K562 (cell line): ENCODE measurements at regions not wholly inside any gene's neighbourhood (a gene's known extent, or its start where the extent isn't known, plus 50 kb on each side); places are given as distances from the start of the nearest gene placed in this dataset.

ENCODE experiments used
- ATAC-seq: fragments of 200-7000 bp; cut with Tn5 transposase; 3 replicates; pipeline ENCODE4 v1.9.1; 2020; ENCODE audit warnings: moderate library complexity
- BruUV-seq: library from RNA; stranded (reverse); fragments of 400-500 nt; replicated peaks from 2 replicates; lab custom pipeline; 2021; lab: Mats Ljungman, UMichigan
- CTCF ChIA-PET: fragments of 300-600 bp; formaldehyde crosslinking; extraction: SDS; loops from one replicate; lab custom pipeline; 2021; ENCODE audit warnings: low intra/inter-chr PET ratio; lab: Yijun Ruan, JAX
- POLR2A ChIA-PET: fragments of 300-600, 350-650 bp; sonication (Branson Sonifier 250); formaldehyde crosslinking; extraction: SDS; loops from one replicate; lab custom pipeline; 2021; ENCODE audit warnings: antibody characterized with exemption, inconsistent platforms; lab: Yijun Ruan, JAX
- DNase-seq, 4 experiments: peaks; one replicate each; pipeline versions ENCODE4 v3.0.0 to v3.0.0-alpha.2; 2011 to 2018; ENCODE audit warnings: low spot score in 3 of 4, mixed read lengths in 3 of 4; ENCODE audit errors: extremely low read depth in 1 of 4
- FAIRE-seq: peaks from 2 replicates; lab custom pipeline; 2011; peaks lifted over from hg19 to GRCh38; lab: Jason Lieb, UNC
- H2AFZ ChIP-seq: 2 replicates; pipeline ENCODE4 v1.6.0; 2011; ENCODE audit warnings: low read depth, low read length, control low read depth, inconsistent platforms
- H3K27ac ChIP-seq: fragments of 200-600 bp; 3 replicates; pipeline ENCODE4 v1.8.0; 2011; ENCODE audit warnings: low read depth, mild to moderate bottlenecking, control low read depth, inconsistent platforms, low read length, moderate library complexity, mixed read lengths; ENCODE audit errors: extremely low read depth
- H3K27me3 ChIP-seq, 2 experiments: fragments of 300-600 bp in 1 of 2; 2 replicates in 1 of 2; 3 replicates in 1 of 2; pipeline versions ENCODE4 v1.6.0 to v1.8.0; 2011; ENCODE audit warnings: inconsistent platforms in 2 of 2, low read length in 2 of 2, mild to moderate bottlenecking in 1 of 2, mixed read lengths in 1 of 2, moderate library complexity in 1 of 2; ENCODE audit not compliant: control insufficient read depth in 2 of 2, insufficient read depth in 2 of 2
- H3K36me3 ChIP-seq: fragments of 300-600 bp; 3 replicates; pipeline ENCODE4 v1.8.0; 2011; ENCODE audit warnings: mild to moderate bottlenecking, low read length, inconsistent platforms; ENCODE audit not compliant: control insufficient read depth, insufficient read depth
- H3K4me1 ChIP-seq, 2 experiments: fragments of 200-600 bp in 1 of 2; replicated peaks in 1 of 2; 2 replicates in 1 of 2; 3 replicates in 1 of 2; pipeline versions ENCODE4 v1.5.1 to v1.8.0; 2011; ENCODE audit warnings: inconsistent platforms in 2 of 2, low read length in 2 of 2, mild to moderate bottlenecking in 1 of 2, mixed read lengths in 1 of 2, moderate library complexity in 1 of 2; ENCODE audit not compliant: control insufficient read depth in 2 of 2, insufficient read depth in 2 of 2
- H3K4me2 ChIP-seq: 2 replicates; pipeline ENCODE4 v1.6.1; 2011; ENCODE audit warnings: low read length, control low read depth, inconsistent platforms, mixed read lengths; ENCODE audit not compliant: insufficient read depth
- H3K4me3 ChIP-seq: fragments of 200-600 bp; sonication (generic), shearing (Covaris generic); 2 replicates; pipeline ENCODE4 v1.5.1; 2016; ENCODE audit warnings: control low read depth, inconsistent platforms
- H3K79me2 ChIP-seq: fragments of 200-600 bp; 3 replicates; pipeline ENCODE4 v1.8.0; 2011; ENCODE audit warnings: low read length, inconsistent platforms; ENCODE audit not compliant: control insufficient read depth, insufficient read depth
- H3K9ac ChIP-seq, 2 experiments: 2 replicates each; pipeline versions ENCODE4 v1.6.0 to v1.6.1; 2011; ENCODE audit warnings: low read depth in 2 of 2, low read length in 2 of 2, control low read depth in 1 of 2, inconsistent platforms in 1 of 2, mild to moderate bottlenecking in 1 of 2, mixed read lengths in 1 of 2; ENCODE audit not compliant: insufficient read depth in 1 of 2
- H3K9me1 ChIP-seq: one replicate; pipeline ENCODE4 v1.6.0; 2011; ENCODE audit warnings: inconsistent platforms, mild to moderate bottlenecking, low read length, moderate library complexity; ENCODE audit not compliant: control insufficient read depth, insufficient read depth
- H3K9me3 ChIP-seq: replicated peaks from 2 replicates; pipeline ENCODE4 v1.5.1; 2011; ENCODE audit warnings: low read depth, low read length, inconsistent platforms; ENCODE audit not compliant: control insufficient read depth, insufficient read depth
- H4K20me1 ChIP-seq: replicated peaks from 2 replicates; pipeline ENCODE4 v1.6.1; 2011; ENCODE audit warnings: low read length, inconsistent platforms, mixed read lengths; ENCODE audit not compliant: control insufficient read depth, insufficient read depth
- CBX2 ChIP-seq: fragments of 200-600 bp; sonication (generic); IDR thresholded peaks from one replicate; pipeline ENCODE4 v1.6.1; 2012; ENCODE audit warnings: mild to moderate bottlenecking, low read length, inconsistent platforms; ENCODE audit not compliant: insufficient read depth, poor library complexity, severe bottlenecking
- CBX8 ChIP-seq: fragments of 200-600 bp; sonication (generic); IDR thresholded peaks from 2 replicates; pipeline ENCODE4 v1.6.1; 2012; ENCODE audit warnings: borderline replicate concordance, mixed run types, low read depth, mild to moderate bottlenecking, moderate library complexity, mixed read lengths, low read length, control low read depth, inconsistent platforms; ENCODE audit not compliant: poor library complexity, severe bottlenecking; ENCODE audit errors: extremely low read depth
- FOXA3 ChIP-seq, 2 experiments: fragments of 450-650 bp in 1 of 2; sonication (generic) in 1 of 2; formaldehyde crosslinking; IDR thresholded peaks in 1 of 2; conservative IDR thresholded peaks in 1 of 2; 2 replicates each; pipeline versions ENCODE4 v1.4.0 to v1.8.0; 2020 to 2022; ENCODE audit warnings: mild to moderate bottlenecking in 2 of 2, missing genetic modification reagents in 1 of 2
- GABPB2 ChIP-seq: fragments of 250-450 bp; sonication (Bioruptor Pico); conservative IDR thresholded peaks from 2 replicates; pipeline ENCODE4 v1.5.1; 2021; ENCODE audit warnings: mild to moderate bottlenecking
- NR2C2 ChIP-seq, 2 experiments: fragments of 200-800 bp in 1 of 2; sonication (Bioruptor generic) in 1 of 2; sonication (generic) in 1 of 2; formaldehyde crosslinking in 1 of 2; IDR thresholded peaks; 2 replicates each; pipeline versions ENCODE4 v1.6.1 to v1.8.0; 2016 to 2022; ENCODE audit warnings: mild to moderate bottlenecking in 1 of 2, missing compliant biosample characterization in 1 of 2, missing genetic modification characterization in 1 of 2, missing genetic modification reagents in 1 of 2
- PHB2 ChIP-seq: fragments of 450-650 bp; IDR thresholded peaks from 2 replicates; pipeline ENCODE4 v1.6.1; 2017; ENCODE audit warnings: low read depth
- PURB ChIP-seq: sonication (generic); formaldehyde crosslinking; IDR thresholded peaks from 2 replicates; pipeline ENCODE4 v1.9.0; 2021; ENCODE audit warnings: low read depth, mild to moderate bottlenecking, missing genetic modification reagents
- RBM25 ChIP-seq: fragments of 200-400 bp; formaldehyde crosslinking; IDR thresholded peaks from 2 replicates; pipeline ENCODE4 v1.6.1; 2018; ENCODE audit warnings: low read length, low read depth, moderate library complexity; ENCODE audit not compliant: severe bottlenecking
- SMARCA5 ChIP-seq: fragments of 450-650 bp; IDR thresholded peaks from 2 replicates; pipeline ENCODE4 v1.6.1; 2016
- SP2 ChIP-seq: IDR thresholded peaks from 2 replicates; pipeline ENCODE4 v1.6.1; 2011; ENCODE audit warnings: mild to moderate bottlenecking, low read depth, low read length, moderate library complexity; ENCODE audit not compliant: poor library complexity, severe bottlenecking; ENCODE audit errors: extremely low read depth
- ZBTB34 ChIP-seq: fragments of 250-450 bp; sonication (Bioruptor Pico); IDR thresholded peaks from 2 replicates; pipeline ENCODE4 v1.8.0; 2021; ENCODE audit warnings: mild to moderate bottlenecking, moderate library complexity
- ZKSCAN1 ChIP-seq: fragments of 150-350 bp; IDR thresholded peaks from 2 replicates; pipeline ENCODE4 v1.6.1; 2016; ENCODE audit warnings: low read depth, low read length
- ZMIZ1 ChIP-seq, 2 experiments: fragments of 150-350 bp in 1 of 2; IDR thresholded peaks; 2 replicates each; pipeline ENCODE4 v1.6.1; 2012 to 2016; ENCODE audit warnings: low read depth in 2 of 2, low read length in 2 of 2, mild to moderate bottlenecking in 1 of 2, moderate library complexity in 1 of 2
- ZNF436 ChIP-seq: fragments of 250-450, 450-650 bp; sonication (Bioruptor Pico); formaldehyde crosslinking; IDR thresholded peaks from 2 replicates; pipeline ENCODE4 v1.7.0; 2020; ENCODE audit warnings: mild to moderate bottlenecking
- WGBS: fragments of 100-300 bp; shearing (Covaris generic); methylation state at CpG from one replicate; pipeline ENCODE4 v1.1.6; 2016; ENCODE audit warnings: low coverage, mixed read lengths; ENCODE audit not compliant: insufficient coverage; ENCODE audit errors: missing lambda C conversion rate; 5-methylcytosine and 5-hydroxymethylcytosine counted together
- in situ Hi-C: fragments of 300-500 bp; cut with MboI; formaldehyde crosslinking; loops from 4 replicates; pipeline ENCODE4 v1.15.0; 2018; ENCODE audit warnings: inconsistent platforms, mixed read lengths
- intact Hi-C: fragments of 100-400 bp; cut with micrococcal nuclease; formaldehyde crosslinking; loops from 2 replicates; pipeline ENCODE4 v1.14.2; 2022

- TF ChIP-seq ZKSCAN1 (no peak), NR2C2 (CRISPR knock-in tag; IDR thresholded peaks at IDR 0.05) (no peak), NR2C2 (tag; IDR thresholded peaks at IDR 0.05) (no peak), PHB2 (no peak), SMARCA5 (no peak), SP2 (no peak), CBX2 (no peak)
- TF ChIP-seq, all 486 proteins: peak for 4
Observed at GRCh38 chr16:80080287-80080851, 460.4 kb upstream of the DYNLRB2 start (continued).

GRCh38 chr16:80079072-80079471, 461.7 kb upstream of the DYNLRB2 start:
- H3K27me3 ChIP-seq = no peaks in the 10 kb centered on the region
- H3K4me1 ChIP-seq = peaks cover 0 to 6% of the 10 kb centered on the region in 2 experiments; a peak in 3 of 5 replicates
- FAIRE-seq = no peak
- no peaks in the 10 kb centered on the region for H3K9me1 ChIP-seq
- ChIA-PET CTCF (no interaction called here), POLR2A (interaction anchor here (0.7 to 2.1 kb wide), 3 partner anchors 13 to 885 kb away, joined by 3 to 9 read pairs (median 4); no protein-coding TSS in a partner anchor)
- no peak for ATAC-seq
- no peak overlapping the region for H3K27ac ChIP-seq
- no peaks in the 10 kb centered on the region for H4K20me1 ChIP-seq
- DNase-seq = no peak
- no peak overlapping the region for H2AFZ ChIP-seq
- H3K9ac ChIP-seq = no peak overlapping the region
- TF ChIP-seq ZBTB34 (CRISPR knock-in tag) = no peak
- TF ChIP-seq ZMIZ1 (IDR thresholded peaks at IDR 0.05; ENCODE audit: low read depth in 2 of 2, low read length in 2 of 2) = no peak
- no peak for TF ChIP-seq GABPB2 (CRISPR knock-in tag)
- TF ChIP-seq ZNF436 = no peak
- no peak for TF ChIP-seq FOXA3 (CRISPR knock-in tag; conservative IDR thresholded peaks at IDR 0.05 in 1 of 2, IDR thresholded peaks at IDR 0.05 in 1 of 2)
- no peak for TF ChIP-seq NR2C2 (CRISPR knock-in tag; IDR thresholded peaks at IDR 0.05)
- TF ChIP-seq NR2C2 (tag; IDR thresholded peaks at IDR 0.05) = no peak
- no peak for TF ChIP-seq CBX8
- no peak for TF ChIP-seq PURB
- no peak for TF ChIP-seq RBM25
- in situ Hi-C loops (no loop called here), intact Hi-C loops (no loop called here)
- 51% methylated on average over 3 of the region's 3 CpGs for WGBS
- H3K9me3 ChIP-seq = no peaks in the 10 kb centered on the region
- no peaks in the 10 kb centered on the region for H3K36me3 ChIP-seq
- H3K4me3 ChIP-seq = no peak overlapping the region
- no peaks in the 10 kb centered on the region for H3K79me2 ChIP-seq
- no peak overlapping the region for H3K4me2 ChIP-seq
- BruUV-seq = no TSS peak
